HG03064 (cell line): ENCODE measurements at regions not wholly inside any gene's neighbourhood (a gene's known extent, or its start where the extent isn't known, plus 50 kb on each side); places are given as distances from the start of the nearest gene placed in this dataset.

Source experiments
- ATAC-seq: cut with Tn5 transposase; IDR thresholded peaks from one replicate; pipeline ENCODE4 v1.9.1; 2021; ENCODE audit warnings: low read depth; ENCODE audit not compliant: unreplicated experiment

GRCh38 chr16:86921289-86921688, 342.9 kb downstream of the FOXL1 start:
- no peak for ATAC-seq

GRCh38 chr16:86922311-86922710, 344.0 kb downstream of the FOXL1 start:
- ATAC-seq = no peak

- no peak for ATAC-seq
These were observed 345.3 kb downstream of the FOXL1 start for GRCh38 chr16:86923656-86924055.

- ATAC-seq = no peak
These were observed 346.2 kb downstream of the FOXL1 start for GRCh38 chr16:86924537-86924936.

- ATAC-seq = no peak
These were observed 346.9 kb downstream of the FOXL1 start for GRCh38 chr16:86925067-86925791.

GRCh38 chr16:86926181-86927094, 348.1 kb downstream of the FOXL1 start:
- no peak for ATAC-seq

GRCh38 chr16:86927699-86928098, 349.4 kb downstream of the FOXL1 start:
- ATAC-seq = no peak

GRCh38 chr16:86928523-86929011, 350.2 kb downstream of the FOXL1 start:
- ATAC-seq = no peak

GRCh38 chr16:86929057-86929871, 350.9 kb downstream of the FOXL1 start:
- no peak for ATAC-seq

- no peak for ATAC-seq
These were observed 351.7 kb downstream of the FOXL1 start for GRCh38 chr16:86930001-86930400.

- no peak for ATAC-seq
These were observed 352.5 kb downstream of the FOXL1 start for GRCh38 chr16:86930663-86931373.

- no peak for ATAC-seq
These were observed 353.1 kb downstream of the FOXL1 start for GRCh38 chr16:86931410-86931941.

- no peak for ATAC-seq
These were observed 354.0 kb downstream of the FOXL1 start for GRCh38 chr16:86932130-86932982.

- ATAC-seq = no peak
These were observed 356.4 kb downstream of the FOXL1 start for GRCh38 chr16:86934581-86935375.

- ATAC-seq = no peak
These were observed 361.3 kb downstream of the FOXL1 start for GRCh38 chr16:86939609-86940008.

GRCh38 chr16:86941731-86942130, 363.4 kb downstream of the FOXL1 start:
- ATAC-seq = no peak

GRCh38 chr16:86942151-86943051, 364.1 kb downstream of the FOXL1 start:
- ATAC-seq = no peak
